Activated naive CD4-positive, alpha-beta T cell treated with anti-CD3 and anti-CD28 coated beads for 36 hours (primary cell): ENCODE measurements at regions not wholly inside any gene's neighbourhood (a gene's known extent, or its start where the extent isn't known, plus 50 kb on each side); places are given as distances from the start of the nearest gene placed in this dataset.

Experiments
- CTCF ChIA-PET: fragments of 350-600 bp; sonication (Branson Sonifier 250); formaldehyde crosslinking; loops from one replicate; lab custom pipeline; 2021; ENCODE audit warnings: antibody characterized with exemption; lab: Charles Lee
- DNase-seq: peaks from one replicate; pipeline ENCODE4 v3.0.0-alpha.2; 2020
- H3K27ac Mint-ChIP-seq: one replicate; pipeline ENCODE4 v1.8.0; 2021; ENCODE audit warnings: mild to moderate bottlenecking, mixed read lengths
- H3K27me3 Mint-ChIP-seq: one replicate; pipeline ENCODE4 v1.8.0; 2021; ENCODE audit warnings: low read depth, mixed read lengths
- H3K36me3 Mint-ChIP-seq: one replicate; pipeline ENCODE4 v1.8.0; 2021; ENCODE audit warnings: low read depth, mixed read lengths
- H3K4me1 Mint-ChIP-seq: one replicate; pipeline ENCODE4 v1.8.0; 2021; ENCODE audit warnings: low read depth, mixed read lengths
- H3K4me3 Mint-ChIP-seq: one replicate; pipeline ENCODE4 v1.8.0; 2021; ENCODE audit warnings: mild to moderate bottlenecking, moderate library complexity, mixed read lengths
- H3K9me3 Mint-ChIP-seq: one replicate; pipeline ENCODE4 v1.8.0; 2021; ENCODE audit warnings: mixed read lengths
- intact Hi-C: fragments of 100-400 bp; cut with micrococcal nuclease; formaldehyde crosslinking; loops from one replicate; pipeline ENCODE4 v1.15.1; 2023

DNA sequence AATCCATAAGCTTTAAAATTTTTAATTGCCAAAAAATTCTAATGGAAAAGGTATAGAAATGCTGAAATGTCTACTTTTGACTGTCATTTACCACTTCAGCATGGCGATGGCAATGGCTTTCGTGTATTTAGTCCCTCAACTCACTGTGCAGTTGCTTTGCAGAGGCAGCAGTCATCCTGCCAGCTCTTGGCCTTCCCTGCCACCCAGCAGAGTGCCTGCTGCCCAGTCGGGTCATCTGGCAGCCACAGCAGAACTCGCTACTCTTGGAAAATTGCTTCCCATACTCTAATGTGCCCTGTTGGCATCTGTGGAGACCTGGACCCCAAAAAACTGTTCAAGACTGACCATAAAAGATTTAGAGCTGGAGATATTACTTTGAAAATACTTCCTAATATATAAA lies 383.2 kb downstream of the UQCRFS1 start:
- Mint-ChIP-seq H3K27me3 (no peaks in the 10 kb centered on the region), H3K27ac (no peak overlapping the region), H3K9me3 (peaks cover 1% of the 10 kb centered on the region), H3K4me1 (no peaks in the 10 kb centered on the region), H3K36me3 (no peaks in the 10 kb centered on the region), H3K4me3 (no peak overlapping the region)
- no peak for DNase-seq
- CTCF ChIA-PET: no interaction called here
- intact Hi-C loops: no loop called here

DNA sequence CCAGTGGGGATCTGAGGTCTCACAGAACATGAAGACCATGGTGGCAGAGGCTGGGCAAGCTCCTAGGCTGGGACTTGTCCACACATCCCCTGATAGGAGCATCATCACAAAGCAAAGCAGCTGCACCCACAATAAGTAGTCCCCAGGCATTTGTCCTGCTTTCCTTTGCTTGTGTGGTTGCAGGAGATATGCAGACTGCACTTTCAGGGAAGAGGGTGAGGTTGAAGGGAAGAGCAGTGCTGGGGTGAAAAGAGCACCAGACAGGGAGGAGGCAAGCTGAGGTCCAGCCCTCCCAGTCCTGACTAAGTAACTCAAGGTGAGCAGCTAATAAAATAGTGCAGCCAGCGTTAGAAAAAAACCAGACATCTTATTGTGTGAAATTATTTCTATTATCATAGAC lies 383.6 kb downstream of the UQCRFS1 start:
- H3K27me3 Mint-ChIP-seq: no peaks in the 10 kb centered on the region
- H3K4me1 Mint-ChIP-seq: no peaks in the 10 kb centered on the region
- no peaks in the 10 kb centered on the region for H3K36me3 Mint-ChIP-seq
- peaks cover 3% of the 10 kb centered on the region for H3K9me3 Mint-ChIP-seq
- DNase-seq: no peak
- H3K27ac Mint-ChIP-seq: no peak overlapping the region
- H3K4me3 Mint-ChIP-seq: no peak overlapping the region
- CTCF ChIA-PET: no interaction called here
- intact Hi-C loops: no loop called here

DNA sequence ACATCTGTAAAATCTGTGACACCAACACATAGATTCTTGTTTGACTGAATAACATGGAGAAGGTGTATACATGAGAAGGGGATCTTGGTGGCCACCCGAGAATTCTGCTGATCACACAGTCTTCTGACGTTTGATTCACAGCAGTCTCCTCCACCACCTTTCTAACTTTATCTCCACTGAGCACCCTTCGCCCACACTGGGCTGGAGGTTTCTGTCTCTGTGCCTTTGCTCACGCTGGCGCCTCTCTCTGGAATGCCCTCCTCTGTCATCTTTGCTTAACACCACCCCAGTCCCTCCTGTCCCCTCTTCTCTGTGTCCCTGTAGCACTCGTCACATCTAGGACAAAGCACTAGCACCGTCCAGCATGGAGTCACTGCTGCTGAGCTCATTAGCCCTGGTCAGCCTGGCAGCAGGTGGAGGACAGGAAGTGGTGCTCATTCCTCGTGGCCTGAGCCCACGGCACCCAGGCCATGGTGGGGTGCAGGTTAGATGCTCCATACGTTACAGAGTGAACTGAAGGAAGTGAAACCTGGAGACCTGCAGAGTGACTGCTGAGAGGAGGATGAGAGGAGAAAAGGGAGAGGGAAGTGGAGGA lies 384.6 kb downstream of the UQCRFS1 start:
- H3K36me3 Mint-ChIP-seq: no peaks in the 10 kb centered on the region
- no peak overlapping the region for H3K4me3 Mint-ChIP-seq
- no peaks in the 10 kb centered on the region for H3K4me1 Mint-ChIP-seq

DNA sequence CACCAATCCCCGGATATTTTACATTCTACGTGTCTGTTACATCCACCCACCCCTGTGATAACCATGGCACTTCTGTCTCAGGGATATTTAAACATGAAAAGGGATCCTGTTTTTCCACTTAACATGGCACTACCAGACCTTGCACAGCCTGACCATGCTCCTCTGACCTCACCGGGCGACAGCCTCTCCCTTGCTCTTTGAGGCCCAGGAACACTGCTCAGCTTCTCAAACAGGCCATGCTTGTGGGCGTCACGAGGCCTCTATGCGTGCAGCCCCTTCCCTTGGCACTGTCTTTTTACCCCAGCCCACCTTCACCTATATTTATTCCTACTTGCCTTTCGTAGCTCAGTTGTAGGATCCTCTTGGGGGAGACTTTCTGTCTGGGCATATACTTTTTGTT lies 385.6 kb downstream of the UQCRFS1 start:
- CTCF ChIA-PET: no interaction called here
- no peaks in the 10 kb centered on the region for H3K4me1 Mint-ChIP-seq

More for the DNA sequence above, 384.6 kb downstream of the UQCRFS1 start:
- intact Hi-C loops: no loop called here
- no peak for DNase-seq
- Mint-ChIP-seq H3K9me3 (peaks cover 3% of the 10 kb centered on the region), H3K27ac (no peak overlapping the region), H3K27me3 (no peaks in the 10 kb centered on the region)
- CTCF ChIA-PET: no interaction called here

DNA sequence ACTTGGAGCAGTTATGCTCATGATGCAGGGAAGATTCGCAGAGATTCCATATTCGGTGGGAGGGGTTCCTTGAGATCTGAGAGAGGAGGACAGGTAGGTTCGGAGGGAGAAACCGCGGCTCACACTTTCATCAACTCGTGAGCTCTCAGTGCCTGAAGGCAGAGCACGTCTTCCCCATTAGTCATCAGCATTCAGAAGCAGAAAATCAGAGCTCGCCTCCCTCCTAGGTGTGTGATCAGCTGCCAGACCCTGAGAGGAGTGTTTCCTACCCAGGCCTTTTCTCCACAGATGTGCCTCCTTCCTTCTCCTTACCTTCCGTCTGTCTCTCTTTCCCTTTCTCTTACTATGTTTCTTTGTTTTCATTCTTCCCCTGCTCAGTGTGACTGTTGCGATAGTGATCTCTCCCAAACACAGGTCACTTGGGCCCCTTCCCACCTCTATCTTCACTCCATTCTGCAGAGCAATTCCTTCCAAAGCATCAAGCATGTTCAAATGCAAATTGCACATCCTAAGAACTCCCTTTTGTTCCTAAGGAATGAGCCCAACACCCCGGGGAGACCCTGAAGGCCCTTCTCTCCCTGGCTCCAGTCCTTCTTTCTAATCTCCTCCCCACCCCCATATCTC lies 389.5 kb downstream of the UQCRFS1 start:
- Mint-ChIP-seq H3K27ac (no peak overlapping the region), H3K36me3 (no peaks in the 10 kb centered on the region)

More for the DNA sequence above, 385.6 kb downstream of the UQCRFS1 start:
- DNase-seq: no peak
- Mint-ChIP-seq H3K36me3 (no peaks in the 10 kb centered on the region), H3K4me3 (no peak overlapping the region), H3K27ac (no peak overlapping the region), H3K27me3 (no peaks in the 10 kb centered on the region), H3K9me3 (peaks cover 3% of the 10 kb centered on the region)
- intact Hi-C loops: no loop called here

DNA sequence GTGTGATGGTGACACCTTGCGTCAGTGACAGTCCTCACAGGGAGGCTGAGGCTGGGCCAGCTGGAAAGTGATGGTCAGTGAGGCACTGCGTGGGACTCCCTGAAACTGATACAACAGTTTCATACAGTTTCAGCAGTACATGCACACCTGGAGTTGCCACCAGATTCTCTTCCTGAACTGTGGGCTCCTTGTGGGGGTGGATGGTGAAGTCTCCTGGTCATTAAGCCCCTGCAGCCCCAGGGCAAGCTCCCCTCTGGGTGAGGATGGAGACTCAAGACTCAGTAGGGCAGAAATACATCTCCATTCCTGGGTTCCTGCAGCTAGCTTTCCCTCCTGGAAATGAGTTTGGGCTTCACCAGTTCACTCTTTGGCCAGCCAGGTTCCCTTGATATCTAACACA lies 392.7 kb downstream of the UQCRFS1 start:
- H3K4me3 Mint-ChIP-seq: no peak overlapping the region
- H3K36me3 Mint-ChIP-seq: no peaks in the 10 kb centered on the region
- DNase-seq: no peak
- H3K9me3 Mint-ChIP-seq: peaks cover 3% of the 10 kb centered on the region
- intact Hi-C loops: no loop called here
- no peaks in the 10 kb centered on the region for H3K27me3 Mint-ChIP-seq
- no peak overlapping the region for H3K27ac Mint-ChIP-seq
- H3K4me1 Mint-ChIP-seq: no peaks in the 10 kb centered on the region
- CTCF ChIA-PET: no interaction called here

More for the DNA sequence above, 389.5 kb downstream of the UQCRFS1 start:
- Mint-ChIP-seq H3K27me3 (no peaks in the 10 kb centered on the region), H3K9me3 (peaks cover 4% of the 10 kb centered on the region), H3K4me1 (no peaks in the 10 kb centered on the region), H3K4me3 (no peak overlapping the region)
- intact Hi-C loops: no loop called here
- no peak for DNase-seq
- CTCF ChIA-PET: no interaction called here

DNA sequence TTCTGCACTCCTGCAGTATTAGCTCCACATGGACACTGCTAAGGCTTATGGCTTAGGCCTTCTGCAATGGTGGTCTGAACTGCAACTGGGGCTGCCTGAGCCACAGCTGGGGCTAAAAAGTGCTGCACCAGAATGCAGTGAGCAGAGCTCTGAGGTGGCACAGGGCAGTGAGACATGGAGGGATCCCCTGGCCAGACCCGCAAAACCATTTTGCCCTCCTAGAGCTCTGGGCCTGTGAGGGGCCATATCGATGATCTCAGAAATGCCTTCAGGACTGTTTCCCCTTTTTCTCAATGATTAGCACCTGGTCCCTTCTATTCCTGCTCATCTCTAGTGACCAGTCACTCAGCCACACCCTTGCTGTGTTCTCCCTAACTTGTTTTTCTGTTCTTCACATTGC lies 397.7 kb downstream of the UQCRFS1 start:
- CTCF ChIA-PET: no interaction called here
- intact Hi-C loops: no loop called here
- Mint-ChIP-seq H3K36me3 (no peaks in the 10 kb centered on the region), H3K9me3 (no peaks in the 10 kb centered on the region), H3K4me1 (no peaks in the 10 kb centered on the region), H3K27me3 (no peaks in the 10 kb centered on the region), H3K4me3 (no peak overlapping the region), H3K27ac (no peak overlapping the region)
- no peak for DNase-seq

DNA sequence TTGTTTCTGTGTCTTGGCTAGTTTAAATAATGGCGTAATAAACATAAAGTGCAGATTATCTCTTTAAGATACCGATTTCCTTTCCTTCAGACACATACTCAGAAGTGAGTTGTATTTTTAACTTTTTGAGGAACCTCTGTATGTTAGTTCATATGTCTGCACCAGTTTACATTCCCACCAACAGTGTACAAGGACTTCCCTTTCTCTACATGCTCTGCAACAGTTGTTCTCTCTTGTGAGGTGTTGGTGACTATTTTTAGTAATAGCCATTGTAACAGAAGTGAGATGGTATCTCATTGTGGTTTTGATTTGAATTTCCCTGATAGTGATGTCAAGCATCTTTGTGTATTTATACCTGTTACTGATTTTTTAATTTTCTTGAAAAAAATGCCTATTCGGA lies 418.6 kb downstream of the UQCRFS1 start:
- no peak for DNase-seq
- CTCF ChIA-PET: no interaction called here
- Mint-ChIP-seq H3K36me3 (no peaks in the 10 kb centered on the region), H3K4me1 (peaks cover 6% of the 10 kb centered on the region), H3K4me3 (no peak overlapping the region), H3K27ac (no peak overlapping the region), H3K9me3 (peaks cover 8% of the 10 kb centered on the region), H3K27me3 (peaks cover 46% of the 10 kb centered on the region)
- intact Hi-C loops: no loop called here

DNA sequence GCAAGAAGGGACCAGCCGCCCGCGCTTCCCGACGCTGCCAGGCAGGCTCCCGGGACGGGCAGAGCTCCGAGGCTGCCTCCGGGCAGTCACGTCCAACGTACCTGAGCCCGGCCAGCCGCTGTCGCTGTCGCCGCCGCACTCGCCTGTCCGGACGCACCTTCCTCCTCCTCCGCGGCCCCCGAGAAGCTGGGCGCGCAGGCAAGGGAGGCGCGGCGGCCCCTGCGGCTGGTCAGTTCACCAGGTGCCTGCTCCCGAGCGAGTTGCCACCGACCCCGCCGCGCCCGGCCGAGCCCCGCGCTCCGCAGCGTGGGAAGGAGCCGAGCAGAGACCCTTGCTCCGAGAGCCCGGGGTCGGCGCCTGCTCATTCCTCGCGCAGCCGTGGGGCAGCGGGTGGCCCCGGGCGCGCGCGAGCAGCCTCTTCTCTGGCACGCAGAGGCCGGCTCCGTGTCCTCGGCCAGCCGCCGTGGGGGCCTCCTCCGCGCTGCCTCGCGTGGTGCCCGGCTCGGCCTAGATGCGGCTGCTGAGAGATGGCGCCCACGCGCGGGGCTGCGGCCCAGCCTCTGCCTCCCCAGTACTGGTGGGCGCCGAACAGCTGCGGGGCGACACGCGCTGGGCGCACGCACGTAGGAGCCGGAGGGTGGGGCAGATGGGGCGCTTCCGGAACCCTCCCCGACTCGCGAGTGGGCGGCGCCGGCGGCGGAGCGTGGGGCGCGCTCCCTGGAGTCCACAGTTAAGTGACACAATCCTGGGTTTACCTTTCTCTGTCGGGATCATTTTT lies 419.4 kb downstream of the UQCRFS1 start:
- CTCF ChIA-PET: no interaction called here
- H3K36me3 Mint-ChIP-seq: no peaks in the 10 kb centered on the region
- no peak overlapping the region for H3K4me3 Mint-ChIP-seq
- H3K9me3 Mint-ChIP-seq: peaks cover 8% of the 10 kb centered on the region
- H3K27me3 Mint-ChIP-seq: peaks cover 42% of the 10 kb centered on the region
- no peak for DNase-seq
- H3K27ac Mint-ChIP-seq: no peak overlapping the region
- intact Hi-C loops: no loop called here
- peaks cover 6% of the 10 kb centered on the region for H3K4me1 Mint-ChIP-seq

DNA sequence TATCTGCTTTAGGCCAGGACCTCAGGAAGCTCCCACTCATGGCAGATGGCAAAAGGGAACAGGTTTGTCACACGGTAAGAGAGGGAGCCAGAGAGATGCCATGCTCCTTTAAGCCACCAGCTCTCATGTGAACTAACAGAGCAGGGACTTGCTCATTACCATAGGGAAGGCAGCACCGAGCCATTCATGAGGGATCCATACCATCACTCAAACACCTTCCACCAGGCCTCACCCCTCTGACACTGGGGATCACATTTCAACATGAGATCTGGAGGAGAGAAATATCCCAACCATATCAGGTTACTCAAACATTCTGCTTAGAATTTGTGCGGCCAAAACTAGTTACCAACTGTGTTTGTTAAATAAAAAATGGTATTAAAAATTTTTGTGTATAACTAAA lies 427.0 kb downstream of the UQCRFS1 start:
- no peaks in the 10 kb centered on the region for H3K4me1 Mint-ChIP-seq
- peaks cover 2% of the 10 kb centered on the region for H3K36me3 Mint-ChIP-seq
- intact Hi-C loops: no loop called here
- peaks cover 20% of the 10 kb centered on the region for H3K9me3 Mint-ChIP-seq
- CTCF ChIA-PET: no interaction called here
- DNase-seq: no peak
- no peak overlapping the region for H3K4me3 Mint-ChIP-seq
- H3K27ac Mint-ChIP-seq: no peak overlapping the region
- H3K27me3 Mint-ChIP-seq: peaks cover 1% of the 10 kb centered on the region

DNA sequence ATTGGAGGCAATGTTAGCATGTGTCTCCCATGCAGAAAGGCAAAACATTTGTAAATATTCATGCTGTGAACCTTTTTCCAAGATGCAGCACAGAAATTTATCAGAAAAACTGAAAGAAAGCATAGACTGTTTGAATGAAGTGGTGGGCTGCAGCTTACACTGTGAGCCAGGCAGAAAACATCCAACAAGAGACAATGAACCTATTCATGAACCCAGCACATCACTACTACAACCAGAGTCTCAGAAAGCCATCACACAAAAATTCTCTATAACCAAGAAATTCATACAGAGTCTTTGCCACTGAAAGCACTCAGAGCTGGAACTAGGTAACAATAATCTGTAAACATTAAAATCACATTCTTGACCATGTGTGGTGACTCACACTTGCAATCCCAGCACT lies 448.9 kb downstream of the UQCRFS1 start:
- CTCF ChIA-PET: no interaction called here

DNA sequence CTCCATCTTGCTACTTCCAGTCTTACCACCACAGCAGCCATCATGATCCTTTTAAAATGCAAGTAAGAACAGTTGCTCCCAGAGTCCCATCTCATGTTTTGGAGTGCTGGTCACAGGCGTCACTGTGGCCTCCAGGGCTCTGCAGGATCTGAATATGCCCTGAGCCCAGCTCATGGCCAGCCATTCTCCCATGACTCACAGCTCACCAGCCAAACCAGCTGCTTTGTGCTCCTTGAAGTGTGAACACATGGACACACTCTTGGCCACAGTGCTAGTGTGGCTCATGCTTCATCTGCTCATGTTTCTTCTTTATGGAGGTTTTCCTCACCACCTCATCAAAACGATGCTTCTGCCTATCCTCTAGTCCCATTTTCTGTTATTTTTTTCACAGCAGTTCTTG lies 466.5 kb downstream of the UQCRFS1 start:
- H3K36me3 Mint-ChIP-seq: no peaks in the 10 kb centered on the region
- H3K27me3 Mint-ChIP-seq: no peaks in the 10 kb centered on the region
- no peak overlapping the region for H3K27ac Mint-ChIP-seq
- H3K4me3 Mint-ChIP-seq: no peak overlapping the region
- no peaks in the 10 kb centered on the region for H3K9me3 Mint-ChIP-seq
- CTCF ChIA-PET: no interaction called here
- DNase-seq: no peak
- intact Hi-C loops: no loop called here
- no peaks in the 10 kb centered on the region for H3K4me1 Mint-ChIP-seq

More for the DNA sequence above, 448.9 kb downstream of the UQCRFS1 start:
- Mint-ChIP-seq H3K9me3 (peaks cover 37% of the 10 kb centered on the region), H3K27ac (no peak overlapping the region), H3K4me3 (no peak overlapping the region), H3K27me3 (no peaks in the 10 kb centered on the region), H3K4me1 (no peaks in the 10 kb centered on the region), H3K36me3 (no peaks in the 10 kb centered on the region)
- no peak for DNase-seq
- intact Hi-C loops: no loop called here

DNA sequence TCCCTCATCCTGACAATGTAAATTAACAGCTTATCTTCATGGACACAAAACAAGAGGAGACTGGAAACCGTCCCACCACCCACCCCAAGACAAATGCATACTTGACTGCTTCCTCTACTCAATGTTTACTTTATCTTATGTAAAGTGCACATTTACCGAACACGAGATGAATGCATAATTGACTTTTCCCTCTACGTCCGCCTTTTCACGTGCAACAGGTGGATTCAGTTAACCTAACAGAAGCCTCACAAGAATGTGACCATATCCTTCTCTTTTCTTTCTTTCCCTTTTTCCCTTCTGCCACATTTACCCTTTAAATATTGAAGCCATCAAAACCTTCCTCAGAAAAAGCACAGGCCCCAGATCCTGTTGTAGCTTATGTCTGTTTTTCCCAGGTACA lies 468.0 kb downstream of the UQCRFS1 start:
- H3K9me3 Mint-ChIP-seq: no peaks in the 10 kb centered on the region
- no peak overlapping the region for H3K4me3 Mint-ChIP-seq
- H3K27me3 Mint-ChIP-seq: no peaks in the 10 kb centered on the region
- no peak overlapping the region for H3K27ac Mint-ChIP-seq
- CTCF ChIA-PET: no interaction called here
- no peaks in the 10 kb centered on the region for H3K4me1 Mint-ChIP-seq
- DNase-seq: no peak
- H3K36me3 Mint-ChIP-seq: no peaks in the 10 kb centered on the region
- intact Hi-C loops: no loop called here
